Liver (tissue), 3 donors: ENCODE measurements at regions not wholly inside any gene's neighbourhood (a gene's known extent, or its start where the extent isn't known, plus 50 kb on each side); places are given as distances from the start of the nearest gene placed in this dataset.
"Not testable (repeated sequence)": the region's sequence is repeated elsewhere in the genome, so short reads cannot be mapped to it uniquely, and the experiment has no call there.

Source experiments
- CTCF ChIP-seq: fragments of 150-350 bp; IDR thresholded peaks from 2 replicates; pipeline ENCODE4 v1.5.1; 2017; ENCODE audit warnings: improper control_type of control experiment, low read depth, low read length; ENCODE audit not compliant: missing input control
- GABPA ChIP-seq, 2 donors: IDR thresholded peaks in 1 of 2; conservative IDR thresholded peaks in 1 of 2; 2 replicates each; pipeline ENCODE4 v1.6.1; 2016; ENCODE audit warnings: antibody characterized with exemption in 2 of 2, mild to moderate bottlenecking in 1 of 2, moderate library complexity in 1 of 2
- MAX ChIP-seq: IDR thresholded peaks from 2 replicates; pipeline ENCODE4 v1.6.1; 2016; ENCODE audit warnings: antibody characterized with exemption
- REST ChIP-seq: IDR thresholded peaks from 2 replicates; pipeline ENCODE4 v1.6.1; 2016; ENCODE audit warnings: antibody characterized with exemption, mild to moderate bottlenecking
- TAF1 ChIP-seq: conservative IDR thresholded peaks from 2 replicates; pipeline ENCODE4 v1.6.1; 2016; ENCODE audit warnings: antibody characterized with exemption, mild to moderate bottlenecking
- donor health status: healthy.
- donor health status: healthy.

GRCh38 chr13:86917438-86917837 is 753.7 kb upstream of the SLITRK5 start:
- not testable (repeated sequence) for TF ChIP-seq CTCF; GABPA (IDR thresholded peaks at IDR 0.05 in 1 of 2, conservative IDR thresholded peaks at IDR 0.05 in 1 of 2); REST; TAF1; MAX
